ENCODE measurements at regions not wholly inside any gene's neighbourhood (a gene's known extent, or its start where the extent isn't known, plus 50 kb on each side); places are given as distances from the start of the nearest gene placed in this dataset.

- DNase-seq (ENCODE audit: low spot score in 2 of 2, unreplicated experiment in 2 of 2) = no peak
- Mint-ChIP-seq H3K4me3 (no peak overlapping the region), H3K36me3 (no peaks in the 10 kb centered on the region), H3K27ac (peak overlapping the region; percentile 94), H3K4me1 (peaks cover 55% of the 10 kb centered on the region), H3K9me3 (no peaks in the 10 kb centered on the region), H3K27me3 (ENCODE audit: low read depth) (no peaks in the 10 kb centered on the region)
- TF ChIP-seq CTCF (IDR thresholded peaks at IDR 0.05; ENCODE audit: unreplicated experiment) = no peak
These were observed 88.5 kb upstream of the GLS start for GRCh38 chr2:190791976-190792575.

GRCh38 chr2:190792956-190793888, 87.4 kb upstream of the GLS start:
- no peak for DNase-seq (ENCODE audit: low spot score in 2 of 2, unreplicated experiment in 2 of 2)
- peak overlapping the region; percentile 48 for H3K27ac Mint-ChIP-seq
- H3K4me3 Mint-ChIP-seq = no peak overlapping the region
- H3K9me3 Mint-ChIP-seq = no peaks in the 10 kb centered on the region
- TF ChIP-seq CTCF (IDR thresholded peaks at IDR 0.05; ENCODE audit: unreplicated experiment) = no peak
- peaks cover 49% of the 10 kb centered on the region for H3K4me1 Mint-ChIP-seq
- no peaks in the 10 kb centered on the region for H3K36me3 Mint-ChIP-seq
- no peaks in the 10 kb centered on the region for H3K27me3 Mint-ChIP-seq (ENCODE audit: low read depth)

GRCh38 chr2:190794377-190794776, 86.2 kb upstream of the GLS start:
- no peaks in the 10 kb centered on the region for H3K36me3 Mint-ChIP-seq

GRCh38 chr2:190794790-190795189, 85.8 kb upstream of the GLS start:
- Mint-ChIP-seq H3K27ac (no peak overlapping the region), H3K27me3 (ENCODE audit: low read depth) (no peaks in the 10 kb centered on the region), H3K4me3 (no peak overlapping the region), H3K4me1 (peaks cover 37% of the 10 kb centered on the region), H3K9me3 (no peaks in the 10 kb centered on the region), H3K36me3 (no peaks in the 10 kb centered on the region)
- DNase-seq (ENCODE audit: low spot score in 2 of 2, unreplicated experiment in 2 of 2) = no peak
- TF ChIP-seq CTCF (IDR thresholded peaks at IDR 0.05; ENCODE audit: unreplicated experiment) = no peak

More at GRCh38 chr2:190794377-190794776, 86.2 kb upstream of the GLS start:
- DNase-seq (ENCODE audit: low spot score in 2 of 2, unreplicated experiment in 2 of 2) = no peak
- TF ChIP-seq CTCF (IDR thresholded peaks at IDR 0.05; ENCODE audit: unreplicated experiment) = no peak
- Mint-ChIP-seq H3K4me1 (peaks cover 38% of the 10 kb centered on the region), H3K27ac (no peak overlapping the region), H3K27me3 (ENCODE audit: low read depth) (no peaks in the 10 kb centered on the region), H3K4me3 (no peak overlapping the region), H3K9me3 (no peaks in the 10 kb centered on the region)

GRCh38 chr2:190795686-190796085, 84.9 kb upstream of the GLS start:
- H3K27ac Mint-ChIP-seq = no peak overlapping the region
- no peaks in the 10 kb centered on the region for H3K9me3 Mint-ChIP-seq
- H3K4me3 Mint-ChIP-seq = no peak overlapping the region
- no peak for DNase-seq (ENCODE audit: low spot score in 2 of 2, unreplicated experiment in 2 of 2)
- H3K36me3 Mint-ChIP-seq = no peaks in the 10 kb centered on the region
- H3K27me3 Mint-ChIP-seq (ENCODE audit: low read depth) = no peaks in the 10 kb centered on the region
- no peak for TF ChIP-seq CTCF (IDR thresholded peaks at IDR 0.05; ENCODE audit: unreplicated experiment)
- peaks cover 35% of the 10 kb centered on the region for H3K4me1 Mint-ChIP-seq
